HG03060 (cell line): ENCODE measurements at regions not wholly inside any gene's neighbourhood (a gene's known extent, or its start where the extent isn't known, plus 50 kb on each side); places are given as distances from the start of the nearest gene placed in this dataset.
A peak's percentile ranks its signal among the peaks of the same experiment; 100 is the strongest.

Source experiments
- ATAC-seq: cut with Tn5 transposase; IDR thresholded peaks from one replicate; pipeline ENCODE4 v1.9.1; 2021; ENCODE audit warnings: low read depth, moderate number of reproducible peaks; ENCODE audit not compliant: unreplicated experiment

GRCh38 chr11:115939104-115939730, 435.0 kb upstream of the CADM1 start:
- no peak for ATAC-seq

- no peak for ATAC-seq
Measured at GRCh38 chr11:115933564-115933963, 429.3 kb upstream of the CADM1 start.

- ATAC-seq, result no peak
Measured at GRCh38 chr11:115931548-115932083, 427.4 kb upstream of the CADM1 start.

GRCh38 chr11:115930886-115931547, 426.8 kb upstream of the CADM1 start:
- ATAC-seq, result peak; percentile 30

GRCh38 chr11:115930291-115930690, 426.1 kb upstream of the CADM1 start:
- no peak for ATAC-seq

- peak; percentile 25 for ATAC-seq
Measured at GRCh38 chr11:115929618-115930129, 425.5 kb upstream of the CADM1 start.

- ATAC-seq, result no peak
Measured at GRCh38 chr11:115928811-115929210, 424.6 kb upstream of the CADM1 start.

GRCh38 chr11:115927823-115928329, 423.7 kb upstream of the CADM1 start:
- peak; percentile 18 for ATAC-seq

GRCh38 chr11:115926601-115927000, 422.4 kb upstream of the CADM1 start:
- ATAC-seq, result no peak

- no peak for ATAC-seq
Measured at GRCh38 chr11:115926138-115926537, 421.9 kb upstream of the CADM1 start.

- no peak for ATAC-seq
Measured at GRCh38 chr11:115925568-115926090, 421.4 kb upstream of the CADM1 start.

GRCh38 chr11:115924744-115925567, 420.7 kb upstream of the CADM1 start:
- peak; percentile 74 for ATAC-seq

- ATAC-seq, result no peak
Measured at GRCh38 chr11:115922876-115923275, 418.7 kb upstream of the CADM1 start.

- ATAC-seq, result no peak
Measured at GRCh38 chr11:115921986-115922385, 417.8 kb upstream of the CADM1 start.

GRCh38 chr11:115921540-115921939, 417.3 kb upstream of the CADM1 start:
- ATAC-seq, result no peak

GRCh38 chr11:115920841-115921480, 416.7 kb upstream of the CADM1 start:
- no peak for ATAC-seq

- peak; percentile 0 for ATAC-seq
Measured at GRCh38 chr11:115920092-115920461, 415.9 kb upstream of the CADM1 start.

- ATAC-seq, result peak; percentile 40
Measured at GRCh38 chr11:115919341-115920091, 415.3 kb upstream of the CADM1 start.

GRCh38 chr11:115918576-115918975, 414.4 kb upstream of the CADM1 start:
- no peak for ATAC-seq
